Spleen (tissue), 7 donors: ENCODE measurements at regions not wholly inside any gene's neighbourhood (a gene's known extent, or its start where the extent isn't known, plus 50 kb on each side); places are given as distances from the start of the nearest gene placed in this dataset.

ENCODE experiments used
- CTCF ChIP-seq, 11 experiments: fragments of 200-600 bp in 7 of 11; fragments of 450-650 bp in 4 of 11; sonication (generic) in 4 of 11; IDR thresholded peaks in 8 of 11; conservative IDR thresholded peaks in 3 of 11; 1 replicate in 7 of 11; 2 replicates in 4 of 11; pipeline versions ENCODE4 v1.4.0 to v1.8.0; 2016 to 2021; ENCODE audit warnings: antibody characterized with exemption in 11 of 11, inconsistent platforms in 4 of 11, mild to moderate bottlenecking in 1 of 11
- POLR2A ChIP-seq, 3 donors: fragments of 450-650 bp; IDR thresholded peaks; one replicate each; pipeline ENCODE4 v1.5.1; 2017; ENCODE audit warnings: antibody characterized with exemption in 3 of 3, mild to moderate bottlenecking in 1 of 3
- donor health status: DM: no; HTN: no; CAD: no; lungs with moderate emphysema.
- donor health status: DM: no; HTN: no; CAD: no.
- donor health status: DM: no; HTN: no; CAD: no.

GRCh38 chr7:51451751-51452476, 135.3 kb upstream of the COBL start:
- no peak for TF ChIP-seq CTCF (IDR thresholded peaks at IDR 0.05 in 8 of 11, conservative IDR thresholded peaks at IDR 0.05 in 3 of 11)
- TF ChIP-seq POLR2A (IDR thresholded peaks at IDR 0.05): no peak
